GM12873 (cell line): ENCODE measurements at regions not wholly inside any gene's neighbourhood (a gene's known extent, or its start where the extent isn't known, plus 50 kb on each side); places are given as distances from the start of the nearest gene placed in this dataset.

Experiments
- CTCF ChIP-seq: IDR thresholded peaks from 2 replicates; pipeline ENCODE4 v1.5.1; 2012; ENCODE audit warnings: low read depth, mild to moderate bottlenecking, moderate library complexity, low read length, control low read depth; ENCODE audit not compliant: insufficient read depth; ENCODE audit errors: missing control alignments

DNA sequence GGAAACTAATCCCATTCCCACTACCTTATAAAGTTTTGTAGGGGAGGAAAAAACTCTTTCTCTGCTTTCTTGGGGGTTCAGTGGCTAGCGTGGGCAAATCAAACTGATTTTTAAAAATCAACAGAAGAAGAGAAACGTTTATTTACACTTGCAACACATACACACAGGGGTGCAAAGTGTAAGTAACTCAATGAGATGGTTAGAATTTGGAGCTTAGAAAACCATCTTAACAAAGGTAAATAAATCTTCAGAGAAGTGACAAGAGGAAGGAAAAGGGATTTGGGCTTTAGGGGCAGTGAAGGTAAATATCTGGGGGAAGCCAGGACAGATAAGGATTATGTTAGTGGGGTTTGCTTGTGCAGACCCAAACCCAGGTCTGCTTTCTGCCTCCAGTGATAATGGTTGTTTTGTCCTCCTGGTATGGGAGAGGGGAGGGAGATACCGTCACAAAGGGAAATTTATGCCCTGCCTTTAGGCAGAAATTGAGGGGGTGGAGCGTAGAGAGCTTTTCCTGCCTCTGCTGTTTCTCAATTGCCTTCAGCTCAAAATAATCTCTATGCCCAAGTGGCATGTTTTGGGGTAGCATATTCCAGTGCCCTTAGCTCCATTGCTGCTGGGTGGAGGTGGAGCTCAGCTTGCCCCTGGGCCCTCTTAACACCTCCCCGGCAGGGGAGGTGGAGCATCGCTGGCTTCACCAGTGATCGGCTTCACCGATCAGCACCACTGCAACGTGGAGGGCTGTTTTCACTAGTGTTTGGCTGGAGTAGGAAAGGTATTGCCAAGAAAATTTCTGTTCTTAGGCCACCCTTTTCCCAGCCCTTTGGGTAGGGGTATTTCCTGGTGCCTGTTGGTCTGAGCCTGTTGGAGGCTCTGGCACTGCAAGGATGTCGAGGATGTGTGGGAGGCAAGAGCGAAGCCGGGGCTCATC is 92.2 kb downstream of the TEX51 start:
- TF ChIP-seq CTCF, result no peak

- no peak for TF ChIP-seq CTCF
These were observed 95.7 kb downstream of the TEX51 start for GRCh38 chr2:126994340-126994777.

GRCh38 chr2:126995621-126996377 is 97.1 kb downstream of the TEX51 start:
- no peak for TF ChIP-seq CTCF

- TF ChIP-seq CTCF, result no peak
These were observed 97.6 kb downstream of the TEX51 start for GRCh38 chr2:126996378-126996699.
